ENCODE measurements at regions not wholly inside any gene's neighbourhood (a gene's known extent, or its start where the extent isn't known, plus 50 kb on each side); places are given as distances from the start of the nearest gene placed in this dataset.
"Not testable (repeated sequence)": the region's sequence is repeated elsewhere in the genome, so short reads cannot be mapped to it uniquely, and the experiment has no call there.

GRCh38 chr10:4236905-4237304 lies 451.9 kb upstream of the KLF6 start:
- CTCF ChIA-PET, POLR2A ChIA-PET: not testable (repeated sequence)

- CTCF ChIA-PET = interaction anchor here (0.6 to 1.3 kb wide), 2 partner anchors 99 to 288 kb away, joined by 3 to 6 read pairs; no protein-coding TSS in a partner anchor
These were observed 449.7 kb upstream of the KLF6 start for GRCh38 chr10:4234661-4235060.

GRCh38 chr10:4231439-4231838 lies 446.4 kb upstream of the KLF6 start:
- POLR2A ChIA-PET = no interaction called here
- CTCF ChIA-PET = no interaction called here

More at GRCh38 chr10:4234661-4235060, 449.7 kb upstream of the KLF6 start:
- POLR2A ChIA-PET = interaction anchor here (0.9 to 1.3 kb wide), 2 partner anchors 103 to 449 kb away, joined by 3 read pairs; partner anchors contain the start of gene KLF6

GRCh38 chr10:4230036-4230435 lies 445.0 kb upstream of the KLF6 start:
- ChIA-PET POLR2A (no interaction called here), CTCF (interaction anchor here (0.7 kb wide), 1 partner anchor 354 kb away, joined by 3 read pairs; no protein-coding TSS in a partner anchor)

GRCh38 chr10:4229106-4229505 lies 444.1 kb upstream of the KLF6 start:
- CTCF ChIA-PET = interaction anchor here (0.7 kb wide), 1 partner anchor 353 kb away, joined by 3 read pairs; no protein-coding TSS in a partner anchor

GRCh38 chr10:4227586-4227985 lies 442.6 kb upstream of the KLF6 start:
- ChIA-PET CTCF (no interaction called here), POLR2A (no interaction called here)

More at GRCh38 chr10:4229106-4229505, 444.1 kb upstream of the KLF6 start:
- POLR2A ChIA-PET = no interaction called here

GRCh38 chr10:4226941-4227540 lies 442.0 kb upstream of the KLF6 start:
- ChIA-PET CTCF (no interaction called here), POLR2A (no interaction called here)

GRCh38 chr10:4224178-4224577 lies 439.2 kb upstream of the KLF6 start:
- POLR2A ChIA-PET = no interaction called here

GRCh38 chr10:4221310-4221709 lies 436.3 kb upstream of the KLF6 start:
- POLR2A ChIA-PET, CTCF ChIA-PET: not testable (repeated sequence)

More at GRCh38 chr10:4224178-4224577, 439.2 kb upstream of the KLF6 start:
- CTCF ChIA-PET = interaction anchor here (0.6 to 0.7 kb wide), 2 partner anchors 92 to 169 kb away, joined by 3 to 5 read pairs; no protein-coding TSS in a partner anchor

GRCh38 chr10:4219901-4220300 lies 434.9 kb upstream of the KLF6 start:
- POLR2A ChIA-PET = no interaction called here
- CTCF ChIA-PET = interaction anchor here (0.6 kb wide), 1 partner anchor 593 kb away, joined by 3 read pairs; no protein-coding TSS in a partner anchor

GRCh38 chr10:4217653-4218052 lies 432.6 kb upstream of the KLF6 start:
- ChIA-PET CTCF (no interaction called here), POLR2A (no interaction called here)

GRCh38 chr10:4217187-4217586 lies 432.2 kb upstream of the KLF6 start:
- ChIA-PET CTCF (no interaction called here), POLR2A (no interaction called here)

GRCh38 chr10:4216726-4217125 lies 431.7 kb upstream of the KLF6 start:
- POLR2A ChIA-PET = no interaction called here
- CTCF ChIA-PET = no interaction called here

- ChIA-PET CTCF (no interaction called here), POLR2A (no interaction called here)
These were observed 431.1 kb upstream of the KLF6 start for GRCh38 chr10:4215963-4216575.

GRCh38 chr10:4215485-4215884 lies 430.5 kb upstream of the KLF6 start:
- CTCF ChIA-PET = no interaction called here
- POLR2A ChIA-PET = no interaction called here

- ChIA-PET POLR2A (no interaction called here), CTCF (no interaction called here)
These were observed 429.9 kb upstream of the KLF6 start for GRCh38 chr10:4214908-4215307.

- ChIA-PET POLR2A (no interaction called here), CTCF (no interaction called here)
These were observed 428.4 kb upstream of the KLF6 start for GRCh38 chr10:4213441-4213840.

GRCh38 chr10:4212111-4212630 lies 427.2 kb upstream of the KLF6 start:
- ChIA-PET POLR2A (no interaction called here), CTCF (no interaction called here)

- ChIA-PET CTCF (no interaction called here), POLR2A (no interaction called here)
These were observed 423.5 kb upstream of the KLF6 start for GRCh38 chr10:4208499-4208898.

GRCh38 chr10:4205113-4205512 lies 420.1 kb upstream of the KLF6 start:
- CTCF ChIA-PET = no interaction called here
- POLR2A ChIA-PET = no interaction called here

- ChIA-PET POLR2A (no interaction called here), CTCF (interaction anchor here (0.5 kb wide), 1 partner anchor 441 kb away, joined by 3 read pairs; no protein-coding TSS in a partner anchor)
These were observed 417.9 kb upstream of the KLF6 start for GRCh38 chr10:4202938-4203337.

Data from activated CD8-positive, alpha-beta memory T cell treated with anti-CD3 and anti-CD28 coated beads for 36 hours (primary cell).